ENCODE measurements at regions not wholly inside any gene's neighbourhood (a gene's known extent, or its start where the extent isn't known, plus 50 kb on each side); places are given as distances from the start of the nearest gene placed in this dataset.
A peak's percentile ranks its signal among the peaks of the same experiment; 100 is the strongest.

- Histone ChIP-seq H4K20me1 (ENCODE audit: control insufficient read depth, insufficient read depth, low read length, poor library complexity, severe bottlenecking) (no peaks in the 10 kb centered on the region), H3K27me3 (replicated peaks in 1 of 4; ENCODE audit: control extremely low read depth in 1 of 4, control insufficient read depth in 3 of 4, insufficient read depth in 4 of 4, low read length in 3 of 4) (peaks cover 0 to 2% (median 1%) of the 10 kb centered on the region in 4 experiments), H2AFZ (ENCODE audit: insufficient read depth, low read depth, low read length, poor library complexity, severe bottlenecking) (no peak overlapping the region), H3K36me3 (replicated peaks in 1 of 2; ENCODE audit: control extremely low read depth in 1 of 2, control insufficient read depth in 1 of 2, extremely low read depth in 1 of 2, insufficient read depth in 2 of 2, low read length in 1 of 2) (no peaks in the 10 kb centered on the region), H3K9me3 (ENCODE audit: control extremely low read depth in 1 of 3, control insufficient read depth in 2 of 3, insufficient read depth in 1 of 3, low read length in 2 of 3) (no peaks in the 10 kb centered on the region), H3K4me2 (replicated peaks; ENCODE audit: low read depth, low read length, poor library complexity, severe bottlenecking) (no peak overlapping the region), H3K27ac (ENCODE audit: low read length in 2 of 2) (no peak overlapping the region), H3K4me1 (ENCODE audit: control insufficient read depth in 2 of 2, insufficient read depth in 2 of 2, low read length in 2 of 2) (peaks cover 0 to 4% of the 10 kb centered on the region in 2 donors), H3K79me2 (ENCODE audit: control insufficient read depth, insufficient read depth, low read length) (no peaks in the 10 kb centered on the region), H3K9ac (ENCODE audit: low read length) (no peak overlapping the region), H3K4me3 (ENCODE audit: control extremely low read depth in 1 of 5, extremely low read depth in 1 of 5, insufficient read depth in 1 of 5, low read depth in 2 of 5, low read length in 4 of 5) (no peak overlapping the region)
- Mint-ChIP-seq H3K27me3 (peaks cover 3% of the 10 kb centered on the region), H3K4me1 (peaks cover 9% of the 10 kb centered on the region), H3K4me3 (no peak overlapping the region), H3K27ac (no peak overlapping the region), H3K9me3 (ENCODE audit: insufficient read depth) (no peaks in the 10 kb centered on the region)
- ChIA-PET POLR2A (no interaction called here), CTCF (no interaction called here)
- DNase-seq (peak; percentile 7), ATAC-seq (ENCODE audit: low read depth) (no peak)
- 41% methylated on average over 11 of the region's 15 CpGs for WGBS (ENCODE audit: insufficient coverage)
- no peak for TF ChIP-seq EZH2 (IDR thresholded peaks at IDR 0.05; ENCODE audit: borderline replicate concordance, insufficient read depth, low read depth, low read length, poor library complexity, severe bottlenecking)
- no peak for TF ChIP-seq CTCF (IDR thresholded peaks at IDR 0.05)
- intact Hi-C loops (cut with micrococcal nuclease) = no loop called here
Observed at GRCh38 chr20:24318569-24319352, 150.7 kb upstream of the SYNDIG1 start.

GRCh38 chr20:24317224-24317623 is 152.2 kb upstream of the SYNDIG1 start:
- no peak overlapping the region for H3K4me3 Mint-ChIP-seq
- Histone ChIP-seq H3K27ac (ENCODE audit: low read length in 2 of 2) (no peak overlapping the region), H3K36me3 (replicated peaks in 1 of 2; ENCODE audit: control extremely low read depth in 1 of 2, control insufficient read depth in 1 of 2, extremely low read depth in 1 of 2, insufficient read depth in 2 of 2, low read length in 1 of 2) (no peaks in the 10 kb centered on the region), H3K27me3 (replicated peaks in 1 of 4; ENCODE audit: control extremely low read depth in 1 of 4, control insufficient read depth in 3 of 4, insufficient read depth in 4 of 4, low read length in 3 of 4) (peaks cover 0 to 2% (median 1%) of the 10 kb centered on the region in 4 experiments), H3K79me2 (ENCODE audit: control insufficient read depth, insufficient read depth, low read length) (no peaks in the 10 kb centered on the region), H3K4me3 (ENCODE audit: control extremely low read depth in 1 of 5, extremely low read depth in 1 of 5, insufficient read depth in 1 of 5, low read depth in 2 of 5, low read length in 4 of 5) (no peak overlapping the region), H2AFZ (ENCODE audit: insufficient read depth, low read depth, low read length, poor library complexity, severe bottlenecking) (no peak overlapping the region), H4K20me1 (ENCODE audit: control insufficient read depth, insufficient read depth, low read length, poor library complexity, severe bottlenecking) (no peaks in the 10 kb centered on the region), H3K4me2 (replicated peaks; ENCODE audit: low read depth, low read length, poor library complexity, severe bottlenecking) (no peak overlapping the region), H3K4me1 (ENCODE audit: control insufficient read depth in 2 of 2, insufficient read depth in 2 of 2, low read length in 2 of 2) (peaks cover 0 to 4% of the 10 kb centered on the region in 2 donors), H3K9ac (ENCODE audit: low read length) (no peak overlapping the region), H3K9me3 (ENCODE audit: control extremely low read depth in 1 of 3, control insufficient read depth in 2 of 3, insufficient read depth in 1 of 3, low read length in 2 of 3) (no peaks in the 10 kb centered on the region)
- ATAC-seq (ENCODE audit: low read depth) (no peak), DNase-seq (no peak)
- 0% methylated on average over 1 of the region's 5 CpGs for WGBS (ENCODE audit: insufficient coverage)
- H3K9me3 Mint-ChIP-seq (ENCODE audit: insufficient read depth) = no peaks in the 10 kb centered on the region
- H3K4me1 Mint-ChIP-seq = peaks cover 9% of the 10 kb centered on the region
- ChIA-PET CTCF (no interaction called here), POLR2A (no interaction called here)
- TF ChIP-seq CTCF (IDR thresholded peaks at IDR 0.05) (no peak), EZH2 (IDR thresholded peaks at IDR 0.05; ENCODE audit: borderline replicate concordance, insufficient read depth, low read depth, low read length, poor library complexity, severe bottlenecking) (no peak)
- no peak overlapping the region for H3K27ac Mint-ChIP-seq
- intact Hi-C loops (cut with micrococcal nuclease) = no loop called here
- peaks cover 7% of the 10 kb centered on the region for H3K27me3 Mint-ChIP-seq
